Fibroblast of lung (primary cell): ENCODE measurements at regions not wholly inside any gene's neighbourhood (a gene's known extent, or its start where the extent isn't known, plus 50 kb on each side); places are given as distances from the start of the nearest gene placed in this dataset.

Experiments used
- EZH2 ChIP-seq: IDR thresholded peaks from 2 replicates; pipeline ENCODE4 v1.5.1; 2012; ENCODE audit warnings: low read length, control low read depth, mild to moderate bottlenecking; ENCODE audit errors: missing control alignments
- TF ChIP-seq, protein P1 (sequence below), 2 donors: IDR thresholded peaks in 1 of 2; conservative IDR thresholded peaks in 1 of 2; 1 replicate in 1 of 2; 2 replicates in 1 of 2; pipeline ENCODE4 v1.5.1; 2011 to 2012; ENCODE audit warnings: low read length in 2 of 2, control low read depth in 1 of 2, inconsistent platforms in 1 of 2, low read depth in 1 of 2, mild to moderate bottlenecking in 1 of 2

DNA sequence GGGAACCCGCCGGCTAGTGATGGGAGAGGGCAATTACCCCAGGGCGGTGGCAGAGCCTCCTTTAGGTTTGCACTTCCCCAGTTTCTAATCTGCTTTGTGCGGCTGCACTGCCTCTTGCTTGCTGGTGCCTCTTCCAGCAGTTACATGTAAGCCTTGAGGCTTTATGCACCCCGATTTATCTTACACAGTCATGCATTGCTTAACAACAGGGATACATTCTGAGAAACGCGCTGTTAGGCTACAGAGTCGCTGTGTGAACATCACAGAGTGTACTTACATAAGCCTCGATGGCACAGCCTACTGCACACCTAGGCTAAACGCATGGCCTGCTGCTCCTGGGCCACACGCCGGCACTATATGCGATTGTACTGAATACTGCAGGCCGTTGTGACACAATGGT is 155.6 kb upstream of the MKI67 start:
- TF ChIP-seq EZH2: no peak
- TF ChIP-seq, protein P1, sequence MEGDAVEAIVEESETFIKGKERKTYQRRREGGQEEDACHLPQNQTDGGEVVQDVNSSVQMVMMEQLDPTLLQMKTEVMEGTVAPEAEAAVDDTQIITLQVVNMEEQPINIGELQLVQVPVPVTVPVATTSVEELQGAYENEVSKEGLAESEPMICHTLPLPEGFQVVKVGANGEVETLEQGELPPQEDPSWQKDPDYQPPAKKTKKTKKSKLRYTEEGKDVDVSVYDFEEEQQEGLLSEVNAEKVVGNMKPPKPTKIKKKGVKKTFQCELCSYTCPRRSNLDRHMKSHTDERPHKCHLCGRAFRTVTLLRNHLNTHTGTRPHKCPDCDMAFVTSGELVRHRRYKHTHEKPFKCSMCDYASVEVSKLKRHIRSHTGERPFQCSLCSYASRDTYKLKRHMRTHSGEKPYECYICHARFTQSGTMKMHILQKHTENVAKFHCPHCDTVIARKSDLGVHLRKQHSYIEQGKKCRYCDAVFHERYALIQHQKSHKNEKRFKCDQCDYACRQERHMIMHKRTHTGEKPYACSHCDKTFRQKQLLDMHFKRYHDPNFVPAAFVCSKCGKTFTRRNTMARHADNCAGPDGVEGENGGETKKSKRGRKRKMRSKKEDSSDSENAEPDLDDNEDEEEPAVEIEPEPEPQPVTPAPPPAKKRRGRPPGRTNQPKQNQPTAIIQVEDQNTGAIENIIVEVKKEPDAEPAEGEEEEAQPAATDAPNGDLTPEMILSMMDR (conservative IDR thresholded peaks at IDR 0.05 in 1 of 2, IDR thresholded peaks at IDR 0.05 in 1 of 2; ENCODE audit: low read depth in 1 of 2, low read length in 2 of 2): no peak
